ENCODE measurements at regions not wholly inside any gene's neighbourhood (a gene's known extent, or its start where the extent isn't known, plus 50 kb on each side); places are given as distances from the start of the nearest gene placed in this dataset.
A peak's percentile ranks its signal among the peaks of the same experiment; 100 is the strongest.

DNA sequence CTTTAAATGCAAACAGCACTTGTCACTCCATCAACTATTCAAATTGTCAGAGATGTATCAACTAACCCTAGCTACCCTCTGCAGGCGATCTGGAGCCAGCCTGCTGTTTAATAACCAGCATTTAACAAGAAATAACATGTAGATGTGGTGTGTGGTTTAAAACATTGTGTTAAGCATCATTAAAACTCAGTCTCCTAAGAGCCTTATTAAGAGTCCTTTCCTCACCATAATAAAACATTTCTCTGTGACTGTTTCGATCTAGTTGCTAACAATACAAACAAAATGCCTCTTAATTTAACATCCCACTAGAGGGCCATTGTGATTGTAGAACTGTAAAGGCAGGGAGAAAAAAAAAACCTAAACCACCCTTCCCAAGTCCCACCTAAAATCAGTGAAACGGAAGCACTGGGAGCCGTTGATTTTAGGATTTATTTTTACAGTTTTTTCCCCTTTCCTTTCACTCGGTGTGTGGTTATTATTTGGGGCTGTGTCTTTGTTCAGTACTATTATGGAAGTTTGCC lies 708.6 kb downstream of the C4orf33 start:
- no peak overlapping the region for H3K27ac ChIP-seq
- TF ChIP-seq, protein P1, sequence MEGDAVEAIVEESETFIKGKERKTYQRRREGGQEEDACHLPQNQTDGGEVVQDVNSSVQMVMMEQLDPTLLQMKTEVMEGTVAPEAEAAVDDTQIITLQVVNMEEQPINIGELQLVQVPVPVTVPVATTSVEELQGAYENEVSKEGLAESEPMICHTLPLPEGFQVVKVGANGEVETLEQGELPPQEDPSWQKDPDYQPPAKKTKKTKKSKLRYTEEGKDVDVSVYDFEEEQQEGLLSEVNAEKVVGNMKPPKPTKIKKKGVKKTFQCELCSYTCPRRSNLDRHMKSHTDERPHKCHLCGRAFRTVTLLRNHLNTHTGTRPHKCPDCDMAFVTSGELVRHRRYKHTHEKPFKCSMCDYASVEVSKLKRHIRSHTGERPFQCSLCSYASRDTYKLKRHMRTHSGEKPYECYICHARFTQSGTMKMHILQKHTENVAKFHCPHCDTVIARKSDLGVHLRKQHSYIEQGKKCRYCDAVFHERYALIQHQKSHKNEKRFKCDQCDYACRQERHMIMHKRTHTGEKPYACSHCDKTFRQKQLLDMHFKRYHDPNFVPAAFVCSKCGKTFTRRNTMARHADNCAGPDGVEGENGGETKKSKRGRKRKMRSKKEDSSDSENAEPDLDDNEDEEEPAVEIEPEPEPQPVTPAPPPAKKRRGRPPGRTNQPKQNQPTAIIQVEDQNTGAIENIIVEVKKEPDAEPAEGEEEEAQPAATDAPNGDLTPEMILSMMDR (IDR thresholded peaks at IDR 0.05), result 0 out of 2 replicates have a peak, but pooled peaks have one; percentile 7
- no peak for TF ChIP-seq ZFX (IDR thresholded peaks at IDR 0.05; ENCODE audit: borderline replicate concordance)

DNA sequence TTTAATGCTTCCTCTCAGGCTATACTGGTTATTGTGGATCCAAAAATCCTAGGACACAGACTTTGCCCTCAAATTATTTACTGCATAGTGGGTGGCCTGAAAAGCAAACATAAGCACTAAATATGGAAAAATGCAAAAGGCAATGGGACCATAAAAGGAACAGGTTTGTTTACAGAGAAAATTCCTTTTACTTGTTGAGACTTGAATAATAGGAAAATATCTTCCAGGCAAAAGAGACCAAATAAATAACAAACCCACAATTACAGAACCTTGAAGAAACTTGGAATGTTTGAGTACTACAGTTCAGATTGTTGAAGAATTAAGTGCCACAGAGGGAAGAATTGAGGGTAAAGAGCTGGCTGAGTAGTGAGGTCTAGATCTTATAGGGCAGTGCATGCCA lies 711.0 kb downstream of the C4orf33 start:
- H3K27ac ChIP-seq, result peak overlapping the region; percentile 33
- TF ChIP-seq, protein P1 (IDR thresholded peaks at IDR 0.05), result no peak
- no peak for TF ChIP-seq ZFX (IDR thresholded peaks at IDR 0.05; ENCODE audit: borderline replicate concordance)

- no peak for TF ChIP-seq ZFX (IDR thresholded peaks at IDR 0.05; ENCODE audit: borderline replicate concordance)
- TF ChIP-seq, protein P1 (IDR thresholded peaks at IDR 0.05), result no peak
- peak overlapping the region; percentile 33 for H3K27ac ChIP-seq
These were observed 712.3 kb downstream of the C4orf33 start for GRCh38 chr4:129808242-129808641.

- TF ChIP-seq ZFX (IDR thresholded peaks at IDR 0.05; ENCODE audit: borderline replicate concordance), result no peak
- TF ChIP-seq, protein P1 (IDR thresholded peaks at IDR 0.05), result no peak
- H3K27ac ChIP-seq, result no peak overlapping the region
These were observed 725.1 kb downstream of the C4orf33 start for GRCh38 chr4:129821073-129821472.

DNA sequence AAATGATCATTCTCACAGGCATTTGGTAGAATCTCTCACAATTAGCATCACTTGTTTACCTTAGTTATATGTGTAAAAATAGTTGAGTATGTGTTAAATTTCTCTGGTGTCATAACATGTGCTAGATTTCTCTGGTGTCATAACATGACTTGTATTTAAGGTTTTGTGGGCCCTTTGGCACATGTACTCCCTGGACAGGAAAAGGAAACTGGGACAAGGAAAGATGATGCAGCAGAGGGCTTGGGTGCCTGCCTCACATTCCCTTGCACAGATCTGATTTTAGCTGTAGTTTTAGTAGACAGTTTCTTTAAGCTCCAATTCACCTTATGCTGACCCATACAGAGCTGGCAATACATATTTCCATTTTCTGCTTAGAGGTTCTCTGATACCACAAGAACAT lies 726.0 kb downstream of the C4orf33 start:
- no peak overlapping the region for H3K27ac ChIP-seq
- TF ChIP-seq, protein P1 (IDR thresholded peaks at IDR 0.05), result no peak
- TF ChIP-seq ZFX (IDR thresholded peaks at IDR 0.05; ENCODE audit: borderline replicate concordance), result no peak

GRCh38 chr4:129822701-129823100 lies 726.7 kb downstream of the C4orf33 start:
- H3K27ac ChIP-seq, result no peak overlapping the region
- TF ChIP-seq, protein P1 (IDR thresholded peaks at IDR 0.05), result no peak
- no peak for TF ChIP-seq ZFX (IDR thresholded peaks at IDR 0.05; ENCODE audit: borderline replicate concordance)

- H3K27ac ChIP-seq, result no peak overlapping the region
- no peak for TF ChIP-seq ZFX (IDR thresholded peaks at IDR 0.05; ENCODE audit: borderline replicate concordance)
These were observed 727.2 kb downstream of the C4orf33 start for GRCh38 chr4:129823105-129823504.

- TF ChIP-seq ZFX (IDR thresholded peaks at IDR 0.05; ENCODE audit: borderline replicate concordance), result no peak
- TF ChIP-seq, protein P1 (IDR thresholded peaks at IDR 0.05), result no peak
- no peak overlapping the region for H3K27ac ChIP-seq
These were observed 733.4 kb downstream of the C4orf33 start for GRCh38 chr4:129829373-129829772.
